ENCODE measurements at regions not wholly inside any gene's neighbourhood (a gene's known extent, or its start where the extent isn't known, plus 50 kb on each side); places are given as distances from the start of the nearest gene placed in this dataset.

DNA sequence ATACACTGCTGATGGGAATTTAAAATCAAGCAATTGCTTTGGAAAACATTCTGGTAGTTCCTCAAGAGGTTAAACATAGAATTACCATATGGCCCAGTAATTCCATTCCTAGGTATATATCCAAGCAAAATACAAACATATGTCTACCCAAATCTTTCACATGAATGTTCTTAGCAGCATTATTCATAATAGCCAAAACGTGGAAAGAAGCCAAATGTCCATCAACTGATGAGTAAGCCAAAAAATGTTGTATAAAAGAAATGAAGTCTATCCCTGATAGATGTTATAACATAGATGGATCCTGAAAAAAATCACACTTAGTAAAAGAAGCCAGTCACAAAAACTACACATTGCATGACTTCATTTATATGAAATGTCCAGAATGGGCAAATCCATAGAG, 893.0 kb downstream of the SORCS3 start:
- TF ChIP-seq, protein P1, sequence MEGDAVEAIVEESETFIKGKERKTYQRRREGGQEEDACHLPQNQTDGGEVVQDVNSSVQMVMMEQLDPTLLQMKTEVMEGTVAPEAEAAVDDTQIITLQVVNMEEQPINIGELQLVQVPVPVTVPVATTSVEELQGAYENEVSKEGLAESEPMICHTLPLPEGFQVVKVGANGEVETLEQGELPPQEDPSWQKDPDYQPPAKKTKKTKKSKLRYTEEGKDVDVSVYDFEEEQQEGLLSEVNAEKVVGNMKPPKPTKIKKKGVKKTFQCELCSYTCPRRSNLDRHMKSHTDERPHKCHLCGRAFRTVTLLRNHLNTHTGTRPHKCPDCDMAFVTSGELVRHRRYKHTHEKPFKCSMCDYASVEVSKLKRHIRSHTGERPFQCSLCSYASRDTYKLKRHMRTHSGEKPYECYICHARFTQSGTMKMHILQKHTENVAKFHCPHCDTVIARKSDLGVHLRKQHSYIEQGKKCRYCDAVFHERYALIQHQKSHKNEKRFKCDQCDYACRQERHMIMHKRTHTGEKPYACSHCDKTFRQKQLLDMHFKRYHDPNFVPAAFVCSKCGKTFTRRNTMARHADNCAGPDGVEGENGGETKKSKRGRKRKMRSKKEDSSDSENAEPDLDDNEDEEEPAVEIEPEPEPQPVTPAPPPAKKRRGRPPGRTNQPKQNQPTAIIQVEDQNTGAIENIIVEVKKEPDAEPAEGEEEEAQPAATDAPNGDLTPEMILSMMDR (IDR thresholded peaks at IDR 0.05) = no peak
- no peak for TF ChIP-seq EZH2 (IDR thresholded peaks at IDR 0.05; ENCODE audit: borderline replicate concordance, insufficient read depth, low read depth, low read length, poor library complexity, severe bottlenecking)

Measured in B cell (primary cell).